ENCODE measurements at regions not wholly inside any gene's neighbourhood (a gene's known extent, or its start where the extent isn't known, plus 50 kb on each side); places are given as distances from the start of the nearest gene placed in this dataset.

- TF ChIP-seq POLR2A (IDR thresholded peaks at IDR 0.05): no peak
- no peak for TF ChIP-seq CTCF (IDR thresholded peaks at IDR 0.05)
Measured at GRCh38 chr6:151747896-151748295, 59.6 kb upstream of the ESR1 start.

All from body of pancreas (tissue), 4 donors.